OCI-LY7 (cell line): ENCODE measurements at regions not wholly inside any gene's neighbourhood (a gene's known extent, or its start where the extent isn't known, plus 50 kb on each side); places are given as distances from the start of the nearest gene placed in this dataset.

ENCODE experiments used
- BruUV-seq: library from RNA; stranded (reverse); fragments of 400-500 nt; replicated peaks from 2 replicates; lab custom pipeline; 2021; lab: Mats Ljungman, UMichigan
- CTCF ChIA-PET: fragments of 300-600 bp; sonication (Branson Sonifier 250); formaldehyde crosslinking; loops from one replicate; lab custom pipeline; 2022; ENCODE audit warnings: antibody characterized with exemption; ENCODE audit not compliant: unreplicated experiment; lab: Charles Lee
- POLR2A ChIA-PET: fragments of 300-600 bp; sonication (Branson Sonifier 250); formaldehyde crosslinking; loops from one replicate; lab custom pipeline; 2022; ENCODE audit warnings: antibody characterized with exemption; lab: Charles Lee
- DNase-seq: peaks from one replicate; pipeline ENCODE4 v3.0.0-alpha.2; 2015; ENCODE audit warnings: low spot score
- H2AFZ ChIP-seq: fragments of 200-600 bp; sonication (generic), shearing (Covaris generic); 2 replicates; pipeline ENCODE4 v1.6.1; 2014; ENCODE audit warnings: mild to moderate bottlenecking, antibody characterized with exemption, low read length, moderate library complexity
- H3K27ac ChIP-seq: fragments of 200-600 bp; sonication (generic); 2 replicates; pipeline ENCODE4 v1.5.1; 2014; ENCODE audit warnings: mixed run types, low read depth, mild to moderate bottlenecking, moderate library complexity, low read length, inconsistent platforms; ENCODE audit not compliant: poor library complexity, severe bottlenecking
- H3K36me3 ChIP-seq: fragments of 200-600 bp; sonication (generic); 2 replicates; pipeline ENCODE4 v1.6.1; 2014; ENCODE audit warnings: mild to moderate bottlenecking, antibody characterized with exemption, low read length, moderate library complexity, mixed read lengths; ENCODE audit not compliant: insufficient read depth
- H3K4me1 ChIP-seq: fragments of 200-600 bp; sonication (generic); 2 replicates; pipeline ENCODE4 v1.5.1; 2014; ENCODE audit warnings: mild to moderate bottlenecking, low read length; ENCODE audit not compliant: insufficient read depth, poor library complexity, severe bottlenecking
- H3K4me2 ChIP-seq: fragments of 200-600 bp; sonication (generic); 2 replicates; pipeline ENCODE4 v1.6.1; 2014; ENCODE audit warnings: mild to moderate bottlenecking, low read length
- H3K4me3 ChIP-seq: fragments of 200-600 bp; sonication (generic); 2 replicates; pipeline ENCODE4 v1.5.1; 2014; ENCODE audit warnings: mild to moderate bottlenecking, low read depth, low read length; ENCODE audit not compliant: poor library complexity, severe bottlenecking
- H3K79me2 ChIP-seq: fragments of 200-600 bp; sonication (generic); 2 replicates; pipeline ENCODE4 v1.6.1; 2016; ENCODE audit warnings: low read depth, mild to moderate bottlenecking, low read length, moderate library complexity, mixed read lengths; ENCODE audit not compliant: insufficient read depth
- H3K9me2 ChIP-seq: fragments of 200-600 bp; sonication (generic); 2 replicates; pipeline ENCODE4 v1.6.1; 2016; ENCODE audit warnings: mild to moderate bottlenecking, low read length, mixed read lengths; ENCODE audit not compliant: insufficient read depth
- H3K9me3 ChIP-seq: fragments of 200-600 bp; sonication (generic); 2 replicates; pipeline ENCODE4 v1.6.1; 2014; ENCODE audit warnings: mild to moderate bottlenecking, mixed run types, low read length, mixed read lengths
- H4K20me1 ChIP-seq: fragments of 200-600 bp; sonication (generic); 2 replicates; pipeline ENCODE4 v1.6.1; 2014; ENCODE audit warnings: mild to moderate bottlenecking, antibody characterized with exemption, low read length, moderate library complexity, mixed read lengths; ENCODE audit not compliant: insufficient read depth
- EZH2phosphoT487 ChIP-seq: fragments of 200-600 bp; sonication (generic); IDR thresholded peaks from 2 replicates; pipeline ENCODE4 v1.6.1; 2018; ENCODE audit warnings: low read depth, borderline replicate concordance, mild to moderate bottlenecking, mixed run types, antibody characterized with exemption, low read length, moderate library complexity, mixed read lengths
- intact Hi-C: fragments of 100-400 bp; cut with micrococcal nuclease; formaldehyde crosslinking; loops from one replicate; pipeline ENCODE4 v1.10.0; 2022; ENCODE audit not compliant: unreplicated experiment
- TF ChIP-seq, protein P1 (sequence below): fragments of 200-600 bp; sonication (generic); conservative IDR thresholded peaks from 2 replicates; pipeline ENCODE4 v1.5.1; 2014; ENCODE audit warnings: mild to moderate bottlenecking, antibody characterized with exemption, low read length, moderate library complexity, mixed read lengths

DNA sequence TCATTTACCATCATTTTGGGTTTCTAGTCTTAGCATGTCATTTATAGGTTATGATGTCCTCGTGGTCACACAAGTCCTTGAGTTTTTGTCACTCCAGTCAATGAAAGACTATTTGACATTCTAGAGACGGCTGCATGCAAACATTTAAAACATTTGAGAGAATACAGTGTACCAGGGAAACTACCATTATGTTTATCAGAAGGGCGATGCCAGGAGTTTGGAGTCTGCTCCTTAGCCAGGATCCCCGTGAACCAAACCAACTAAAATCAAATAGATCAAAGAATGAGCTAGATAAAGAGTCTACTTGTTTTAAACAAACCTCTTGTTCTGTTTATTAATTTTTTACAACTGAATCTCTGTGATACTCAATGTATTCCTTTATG lies 122.6 kb downstream of the OLIG3 start:
- Histone ChIP-seq H3K79me2 (no peaks in the 10 kb centered on the region), H4K20me1 (no peaks in the 10 kb centered on the region), H3K9me2 (no peaks in the 10 kb centered on the region), H3K9me3 (no peaks in the 10 kb centered on the region), H3K4me2 (no peak overlapping the region), H3K27ac (no peak overlapping the region), H3K4me1 (peaks cover 23% of the 10 kb centered on the region), H2AFZ (no peak overlapping the region; the same call in 1 of the 2 replicates), H3K4me3 (no peak overlapping the region), H3K36me3 (no peaks in the 10 kb centered on the region)
- CTCF ChIA-PET: no interaction called here
- no TSS peak for BruUV-seq
- intact Hi-C loops: no loop called here
- no peak for TF ChIP-seq EZH2phosphoT487
- TF ChIP-seq, protein P1, sequence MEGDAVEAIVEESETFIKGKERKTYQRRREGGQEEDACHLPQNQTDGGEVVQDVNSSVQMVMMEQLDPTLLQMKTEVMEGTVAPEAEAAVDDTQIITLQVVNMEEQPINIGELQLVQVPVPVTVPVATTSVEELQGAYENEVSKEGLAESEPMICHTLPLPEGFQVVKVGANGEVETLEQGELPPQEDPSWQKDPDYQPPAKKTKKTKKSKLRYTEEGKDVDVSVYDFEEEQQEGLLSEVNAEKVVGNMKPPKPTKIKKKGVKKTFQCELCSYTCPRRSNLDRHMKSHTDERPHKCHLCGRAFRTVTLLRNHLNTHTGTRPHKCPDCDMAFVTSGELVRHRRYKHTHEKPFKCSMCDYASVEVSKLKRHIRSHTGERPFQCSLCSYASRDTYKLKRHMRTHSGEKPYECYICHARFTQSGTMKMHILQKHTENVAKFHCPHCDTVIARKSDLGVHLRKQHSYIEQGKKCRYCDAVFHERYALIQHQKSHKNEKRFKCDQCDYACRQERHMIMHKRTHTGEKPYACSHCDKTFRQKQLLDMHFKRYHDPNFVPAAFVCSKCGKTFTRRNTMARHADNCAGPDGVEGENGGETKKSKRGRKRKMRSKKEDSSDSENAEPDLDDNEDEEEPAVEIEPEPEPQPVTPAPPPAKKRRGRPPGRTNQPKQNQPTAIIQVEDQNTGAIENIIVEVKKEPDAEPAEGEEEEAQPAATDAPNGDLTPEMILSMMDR: peak; percentile 12; the same call in 1 of the 2 replicates
- no peak for DNase-seq
- POLR2A ChIA-PET: interaction anchor here (0.6 kb wide), 1 partner anchor 60 kb away, joined by 3 read pairs; no protein-coding TSS in a partner anchor

DNA sequence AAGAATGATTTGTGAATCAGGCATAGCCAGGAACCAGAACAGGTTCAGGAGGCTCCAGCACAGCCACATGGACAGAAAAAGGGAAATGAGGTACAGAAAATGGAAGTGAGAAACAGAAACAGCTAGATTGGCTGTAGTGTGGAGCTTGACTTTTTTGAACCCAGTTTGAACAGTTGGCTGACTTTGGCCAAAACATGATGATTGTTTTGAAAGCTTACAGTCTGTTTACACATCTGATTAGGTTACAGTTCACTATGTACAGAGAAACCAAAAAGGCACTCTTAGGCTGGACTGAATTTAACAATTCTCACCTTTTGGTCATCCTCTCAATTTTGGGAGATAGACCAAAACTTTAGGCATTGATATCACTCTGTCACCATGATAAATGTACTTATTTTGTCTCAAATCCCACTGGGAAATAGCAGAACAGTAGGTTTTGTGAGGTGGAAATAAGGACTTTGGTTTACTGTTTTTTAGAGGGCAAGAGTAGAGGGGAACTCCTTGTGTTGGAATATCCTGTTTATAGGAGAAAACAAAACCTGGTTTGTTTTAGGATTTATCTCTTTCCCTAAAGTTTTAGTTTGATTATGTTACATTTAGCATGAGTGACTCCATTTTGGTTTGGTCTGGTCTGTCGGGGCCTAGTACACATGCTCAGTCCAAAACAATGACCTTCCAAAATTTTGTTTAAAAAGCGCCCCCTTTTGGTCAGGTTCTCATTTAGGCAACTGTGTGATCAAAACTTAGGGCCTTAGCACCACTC lies 123.1 kb downstream of the OLIG3 start:
- no peaks in the 10 kb centered on the region for H3K9me2 ChIP-seq
- no peaks in the 10 kb centered on the region for H3K36me3 ChIP-seq
- DNase-seq: peak; percentile 46
- ChIA-PET POLR2A (interaction anchor here (1.6 to 2.2 kb wide), 2 partner anchors 11 to 25 kb away, joined by 3 to 10 read pairs; no protein-coding TSS in a partner anchor), CTCF (no interaction called here)
- no peak overlapping the region for H3K4me3 ChIP-seq
- H2AFZ ChIP-seq: peak overlapping the region; percentile 42; the same call in 1 of the 2 replicates
- BruUV-seq: no TSS peak
- H4K20me1 ChIP-seq: no peaks in the 10 kb centered on the region
- H3K4me2 ChIP-seq: peak overlapping the region; percentile 43; the same call in 1 of the 2 replicates
- H3K79me2 ChIP-seq: no peaks in the 10 kb centered on the region
- no peaks in the 10 kb centered on the region for H3K9me3 ChIP-seq
- peaks cover 25% of the 10 kb centered on the region for H3K4me1 ChIP-seq
- intact Hi-C loops: no loop called here
- peak overlapping the region; percentile 0 for H3K27ac ChIP-seq
- TF ChIP-seq EZH2phosphoT487: no peak
- TF ChIP-seq, protein P1: peak; percentile 73

DNA sequence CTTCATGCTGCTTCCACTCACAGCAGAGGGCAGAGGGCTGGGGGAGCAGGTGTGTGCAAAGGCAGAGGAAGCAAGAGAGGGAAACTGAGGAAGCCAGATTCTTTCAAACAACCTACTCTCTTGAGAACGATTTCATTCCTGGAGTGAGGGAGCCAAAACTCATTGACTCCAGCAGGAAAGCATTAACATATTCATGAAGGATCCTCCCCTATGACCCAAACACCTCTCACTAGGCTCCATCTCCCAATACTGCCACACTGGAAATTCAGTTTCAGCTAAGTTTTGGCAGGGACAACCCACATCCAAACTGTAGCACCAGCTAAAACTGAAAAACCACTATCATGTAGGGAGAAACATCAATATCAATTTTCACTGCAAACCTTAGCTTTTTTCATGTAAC lies 125.1 kb downstream of the OLIG3 start:
- BruUV-seq: no TSS peak
- ChIA-PET POLR2A (interaction anchor here (1.5 to 2.2 kb wide), 3 partner anchors 9 to 23 kb away, joined by 3 to 10 read pairs (median 8); no protein-coding TSS in a partner anchor), CTCF (no interaction called here)
- Histone ChIP-seq H2AFZ (no peak overlapping the region; the same call in 1 of the 2 replicates), H3K4me2 (no peak overlapping the region), H3K79me2 (no peaks in the 10 kb centered on the region), H4K20me1 (no peaks in the 10 kb centered on the region), H3K9me2 (no peaks in the 10 kb centered on the region), H3K4me1 (peaks cover 26% of the 10 kb centered on the region), H3K9me3 (no peaks in the 10 kb centered on the region), H3K4me3 (no peak overlapping the region), H3K27ac (no peak overlapping the region), H3K36me3 (no peaks in the 10 kb centered on the region)
- intact Hi-C loops: no loop called here
- TF ChIP-seq, protein P1: no peak
- TF ChIP-seq EZH2phosphoT487: no peak
- DNase-seq: no peak
